D341Med (cell line): ENCODE measurements at regions not wholly inside any gene's neighbourhood (a gene's known extent, or its start where the extent isn't known, plus 50 kb on each side); places are given as distances from the start of the nearest gene placed in this dataset.

Source experiments
- DNase-seq: peaks from one replicate; pipeline ENCODE4 v3.0.0; 2012; ENCODE audit warnings: low spot score

DNA sequence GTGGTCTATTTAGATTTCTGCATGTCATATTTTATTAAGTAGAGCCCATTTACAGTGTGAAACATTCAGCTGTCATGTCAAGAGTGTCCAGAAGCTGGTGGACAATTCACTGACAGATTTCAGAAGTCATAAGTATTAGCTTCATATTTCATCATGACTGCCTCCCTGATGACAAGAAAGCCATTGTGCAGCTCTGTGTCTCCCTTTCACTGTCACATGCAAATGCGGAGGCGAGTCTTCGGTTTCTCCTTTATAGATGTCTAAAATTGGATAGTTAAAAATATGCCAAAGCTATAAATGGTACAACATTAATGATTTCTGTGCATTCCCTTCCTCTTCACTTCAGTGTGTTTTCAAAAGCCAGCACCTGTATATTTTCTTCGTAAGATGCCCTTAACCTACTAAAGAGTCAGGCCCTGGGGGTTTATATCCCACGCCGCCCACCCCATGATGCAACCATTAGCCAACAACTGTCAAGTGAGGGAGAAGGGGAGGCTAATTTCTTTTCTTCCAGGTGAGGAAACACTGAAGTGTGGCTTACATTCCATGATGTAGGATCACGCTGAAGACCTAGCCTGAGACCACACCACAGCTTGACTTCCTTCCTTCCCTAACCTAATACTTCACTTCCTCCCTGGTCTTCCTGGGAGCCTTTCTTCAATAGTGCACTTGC lies 99.6 kb upstream of the DDX18 start:
- no peak for DNase-seq

GRCh38 chr2:117716505-117716904 lies 98.0 kb upstream of the DDX18 start:
- DNase-seq: no peak

GRCh38 chr2:117717072-117717471 lies 97.4 kb upstream of the DDX18 start:
- DNase-seq: no peak

- no peak for DNase-seq
These were observed 96.4 kb upstream of the DDX18 start for GRCh38 chr2:117718048-117718447.

DNA sequence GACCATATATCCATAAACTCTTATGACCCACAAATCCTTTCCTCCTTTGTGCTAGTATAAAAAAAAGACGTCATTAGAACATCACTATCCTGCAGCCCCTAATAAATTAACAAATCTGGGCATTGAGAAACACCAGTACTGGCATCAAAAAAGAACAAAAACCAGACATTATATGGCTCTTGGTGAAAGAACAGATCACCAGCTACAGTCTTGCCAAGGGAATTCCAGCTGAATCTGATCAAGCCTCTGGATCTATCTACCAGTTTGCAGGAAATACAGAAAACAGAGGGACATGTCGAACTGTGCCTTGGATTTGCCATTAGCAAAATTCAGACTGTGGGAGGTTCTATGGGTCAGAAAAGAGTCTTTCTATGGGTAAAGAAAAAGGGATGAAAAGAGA lies 93.7 kb upstream of the DDX18 start:
- no peak for DNase-seq

DNA sequence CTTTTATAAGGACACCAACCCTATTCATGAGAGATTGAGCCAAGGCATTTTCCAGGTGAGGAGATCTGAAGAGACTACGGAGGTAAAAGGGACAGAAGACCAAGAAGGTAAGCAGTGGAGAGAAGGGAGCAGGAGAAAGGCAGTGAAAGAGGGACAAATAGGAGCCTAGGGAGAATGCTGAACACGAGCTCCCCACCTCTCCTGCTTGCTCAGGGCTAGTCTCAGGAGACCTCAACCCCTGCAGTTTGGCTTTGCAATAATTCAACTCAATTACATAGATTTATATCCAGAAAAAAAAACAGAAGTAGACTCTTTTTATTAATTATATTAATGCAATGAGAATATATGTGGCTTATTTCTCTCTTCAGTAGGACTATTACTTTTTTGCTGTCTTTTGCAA lies 91.0 kb upstream of the DDX18 start:
- no peak for DNase-seq

DNA sequence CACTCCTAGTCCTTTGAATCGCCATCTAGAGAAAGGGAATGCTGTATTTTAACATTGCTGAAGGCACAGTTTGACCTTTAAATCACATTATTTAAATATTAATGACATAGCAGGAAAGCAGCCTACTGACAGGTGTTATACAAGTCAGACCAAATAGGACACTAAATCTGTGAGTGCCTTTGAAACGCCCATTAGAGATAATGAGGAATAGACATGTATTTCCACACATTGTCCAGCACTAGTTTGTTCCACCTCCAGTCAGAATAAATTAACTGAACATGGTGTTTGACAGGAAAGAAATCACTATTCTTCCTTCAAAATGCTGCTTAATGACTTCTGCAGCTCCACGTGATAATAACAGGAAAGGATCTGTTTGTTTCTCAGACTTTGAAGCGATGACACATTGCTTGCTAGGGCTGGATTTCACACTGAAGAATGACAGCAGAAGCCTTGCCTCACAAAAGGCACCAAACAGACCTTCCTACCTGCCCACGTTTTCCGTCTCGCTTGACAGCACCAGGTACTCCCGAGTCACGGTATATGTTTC lies 90.5 kb upstream of the DDX18 start:
- no peak for DNase-seq

GRCh38 chr2:117726747-117727146 lies 87.7 kb upstream of the DDX18 start:
- no peak for DNase-seq

GRCh38 chr2:117737846-117738245 lies 76.6 kb upstream of the DDX18 start:
- DNase-seq: no peak

DNA sequence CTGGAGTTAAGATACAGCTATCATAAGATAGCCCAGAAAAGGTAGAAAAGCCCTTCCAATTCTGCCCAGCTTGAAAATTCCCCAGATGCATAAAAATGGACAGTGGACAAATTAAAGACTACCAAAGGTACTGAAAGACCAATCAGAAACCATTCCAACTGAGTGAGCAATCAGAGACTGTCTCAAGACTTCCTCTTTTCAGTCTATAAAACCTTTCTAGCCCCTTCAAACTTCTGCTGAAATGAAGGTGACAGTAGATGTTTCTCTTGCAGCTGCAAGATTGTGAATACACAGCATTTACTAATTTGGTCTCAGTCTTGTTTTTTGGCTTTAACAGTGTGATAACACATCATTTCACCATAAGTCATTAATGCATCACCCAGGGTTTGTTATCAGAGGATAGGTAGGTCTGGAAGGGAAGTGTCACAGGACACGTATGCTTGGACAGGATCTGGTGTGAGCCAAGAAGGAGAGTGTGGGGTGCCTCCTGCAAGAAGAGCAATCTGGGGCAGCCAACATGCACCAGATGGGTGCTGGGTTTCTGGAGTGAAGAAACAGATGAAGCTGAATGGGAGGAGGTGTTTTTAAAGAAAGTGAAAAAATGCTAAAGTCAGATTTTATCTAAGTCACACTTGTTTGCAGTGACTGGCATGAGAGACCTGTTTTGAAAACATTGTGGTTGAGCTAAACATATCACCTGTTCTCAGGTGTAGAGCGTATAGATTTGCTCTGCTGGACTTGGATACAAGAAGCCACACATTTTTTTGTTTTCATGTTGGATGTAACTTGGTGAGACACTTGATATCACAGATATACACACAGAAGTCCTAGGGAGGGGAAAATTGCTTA lies 75.3 kb upstream of the DDX18 start:
- DNase-seq: no peak

DNA sequence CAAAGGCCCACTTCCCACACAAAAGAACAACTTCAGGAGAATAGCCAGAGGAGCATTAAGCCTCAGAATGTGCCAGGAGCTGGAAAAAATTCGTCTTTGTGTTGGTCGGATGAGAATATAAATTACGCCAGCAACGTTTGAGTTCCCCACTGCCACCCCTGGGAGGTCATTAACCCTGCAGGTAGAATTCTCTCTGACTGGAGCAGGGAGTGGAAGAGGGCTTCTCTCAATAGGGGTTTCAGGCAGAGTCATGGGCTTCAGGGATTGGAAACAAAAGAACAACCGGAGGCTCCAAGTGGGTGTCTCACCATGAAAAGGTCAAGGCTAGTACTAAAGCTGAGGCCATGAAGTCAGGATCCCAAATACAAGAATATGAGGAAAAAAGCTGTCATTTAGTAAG lies 69.0 kb upstream of the DDX18 start:
- DNase-seq: no peak

- DNase-seq: no peak
These were observed 58.7 kb upstream of the DDX18 start for GRCh38 chr2:117755768-117756167.

DNA sequence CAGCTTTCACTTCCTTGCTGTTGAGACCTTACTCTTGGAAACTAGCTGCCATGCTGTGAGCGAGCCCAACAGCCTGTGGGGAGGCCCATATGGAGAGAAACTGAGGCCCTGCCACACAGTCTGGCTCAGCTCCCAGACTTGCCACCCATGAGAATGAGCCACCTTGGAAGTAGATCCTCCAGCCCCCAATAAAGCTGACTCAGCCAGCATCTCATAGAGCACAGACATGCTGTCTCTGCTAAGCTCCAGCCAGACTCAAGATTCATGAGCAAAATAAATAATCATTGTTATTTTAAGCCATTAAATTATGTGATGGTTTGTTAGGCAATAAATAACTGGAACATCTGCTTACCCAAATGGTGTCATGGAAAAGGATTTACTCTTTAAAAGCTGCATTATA lies 53.6 kb upstream of the DDX18 start:
- DNase-seq: no peak

DNA sequence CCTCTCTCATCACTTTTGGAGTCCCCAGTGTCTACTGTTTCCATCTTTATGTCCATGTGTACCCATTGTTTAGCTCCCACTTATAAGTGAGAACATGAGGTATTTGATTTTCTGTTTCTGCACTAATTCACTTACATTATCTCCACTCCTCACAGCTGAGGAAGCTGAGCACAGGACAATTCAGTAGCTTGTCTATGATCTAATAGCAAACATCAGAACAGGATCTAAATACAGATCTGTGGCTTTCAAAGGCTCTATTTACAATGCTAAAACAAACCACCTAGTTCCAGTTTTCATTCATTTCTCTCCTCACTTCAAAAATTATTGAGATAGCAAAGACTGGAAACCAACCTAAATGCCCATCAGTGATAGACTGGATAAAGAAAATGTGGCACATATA lies 52.0 kb upstream of the DDX18 start:
- DNase-seq: no peak

- no peak for DNase-seq
These were observed 50.7 kb upstream of the DDX18 start for GRCh38 chr2:117763804-117764203.
